NCI-H187 treated with DMSO at 0.1 percent for 48 hours (cell line): ENCODE measurements at regions not wholly inside any gene's neighbourhood (a gene's known extent, or its start where the extent isn't known, plus 50 kb on each side); places are given as distances from the start of the nearest gene placed in this dataset.

Experiments
- DNase-seq: peaks from one replicate; lab custom pipeline; 2025; lab: John Stamatoyannopoulos, UW

DNA sequence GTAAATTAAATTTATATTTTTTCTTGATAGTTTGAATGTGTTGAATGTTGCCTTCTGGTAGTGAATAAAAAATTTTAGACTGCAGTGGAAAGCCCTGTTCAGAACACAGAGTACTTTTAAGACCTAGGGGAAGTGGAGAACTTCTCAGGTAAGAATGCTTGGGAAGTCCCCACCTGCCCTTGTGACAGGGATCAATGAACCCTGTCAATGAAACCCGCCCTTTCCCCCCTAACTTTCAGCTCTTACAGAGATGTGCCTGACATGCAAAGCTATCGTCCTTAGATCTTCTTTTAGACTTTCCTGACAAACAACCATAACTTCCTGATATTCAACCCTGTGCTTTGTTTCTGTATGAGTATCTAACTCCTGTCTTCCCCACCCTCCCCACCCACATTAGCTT, 562.7 kb downstream of the TLE4 start:
- no peak for DNase-seq

DNA sequence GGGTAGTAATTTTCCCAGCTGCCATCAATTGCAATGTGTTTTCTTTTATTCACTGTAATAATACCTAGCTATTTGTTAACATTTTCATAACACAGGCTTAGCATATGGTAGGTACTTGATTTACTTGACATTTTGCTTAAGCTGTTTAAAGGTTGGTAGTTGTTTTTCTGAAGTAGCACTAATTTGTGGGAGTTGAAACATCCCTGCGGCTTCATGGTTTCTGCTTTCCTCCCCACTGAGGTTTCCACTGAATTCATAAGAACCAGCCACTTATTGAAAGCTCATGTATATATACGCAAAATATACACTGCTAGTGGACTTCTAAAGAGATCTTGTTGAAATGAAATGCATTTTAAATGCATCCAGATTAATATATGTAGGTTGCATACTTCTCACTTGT, 559.9 kb downstream of the TLE4 start:
- no peak for DNase-seq

DNA sequence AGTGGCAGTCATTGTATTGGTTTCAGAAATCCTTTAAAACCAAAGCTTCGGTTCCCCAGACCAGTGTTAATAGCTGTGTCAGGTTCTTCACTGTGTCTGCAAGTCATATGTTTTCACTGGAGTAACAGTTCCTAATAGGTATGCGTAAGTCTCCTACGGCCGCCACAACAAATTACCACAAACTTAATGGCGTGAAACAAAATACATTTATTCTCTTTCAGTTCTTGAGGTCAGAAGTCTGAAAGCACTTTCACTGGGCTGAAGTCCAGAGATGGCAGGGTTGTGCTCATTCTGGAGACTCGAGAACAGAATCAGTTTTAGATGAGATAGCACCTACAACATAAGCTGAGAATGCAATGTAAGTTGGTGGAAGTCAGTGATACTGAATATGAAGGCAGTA, 556.2 kb downstream of the TLE4 start:
- DNase-seq: no peak

DNA sequence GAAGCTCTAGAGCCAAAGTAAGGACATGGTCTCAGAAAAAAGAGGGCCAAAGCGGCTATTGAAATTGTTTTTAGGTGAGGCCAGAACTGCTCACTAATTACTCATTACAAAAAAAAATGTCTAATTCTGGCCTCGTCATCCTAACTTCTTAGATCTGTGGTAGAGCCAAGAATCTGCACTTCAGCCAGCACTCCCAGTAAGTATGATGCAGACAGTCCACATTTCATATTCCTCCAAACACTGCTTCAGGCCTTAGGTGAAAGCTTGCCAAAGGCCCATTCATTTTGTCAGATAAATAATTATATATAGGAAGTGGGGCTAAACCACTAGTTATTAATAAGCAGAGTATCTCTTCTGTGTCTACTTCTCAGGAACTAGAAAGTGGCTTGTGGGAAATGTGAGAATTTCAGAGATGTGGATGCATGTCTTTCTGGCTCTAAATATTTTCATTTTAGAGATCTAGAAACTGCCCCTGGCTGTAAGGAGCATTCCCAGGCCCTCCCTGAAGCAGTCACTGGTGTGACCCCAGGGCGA, 554.0 kb downstream of the TLE4 start:
- no peak for DNase-seq

DNA sequence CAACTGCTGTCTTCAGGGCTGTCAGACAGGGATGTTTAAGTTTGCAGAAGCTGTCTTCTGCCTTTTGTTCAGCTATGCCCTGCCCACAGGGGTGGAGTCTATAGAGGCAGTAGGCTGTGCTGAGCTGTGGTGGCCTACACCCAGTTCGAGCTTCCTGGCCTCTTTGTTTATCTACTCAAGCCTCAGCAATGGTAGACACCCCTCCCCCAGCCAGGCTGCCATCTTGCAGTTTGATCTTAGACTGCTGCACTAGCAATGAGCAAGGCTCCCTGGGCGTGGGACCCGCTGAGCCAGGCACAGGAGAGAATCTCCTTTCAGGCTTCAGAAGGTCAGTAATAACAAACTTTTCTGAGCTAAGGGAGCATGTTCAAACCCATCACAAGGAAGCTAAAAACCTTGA, 545.3 kb downstream of the TLE4 start:
- no peak for DNase-seq

DNA sequence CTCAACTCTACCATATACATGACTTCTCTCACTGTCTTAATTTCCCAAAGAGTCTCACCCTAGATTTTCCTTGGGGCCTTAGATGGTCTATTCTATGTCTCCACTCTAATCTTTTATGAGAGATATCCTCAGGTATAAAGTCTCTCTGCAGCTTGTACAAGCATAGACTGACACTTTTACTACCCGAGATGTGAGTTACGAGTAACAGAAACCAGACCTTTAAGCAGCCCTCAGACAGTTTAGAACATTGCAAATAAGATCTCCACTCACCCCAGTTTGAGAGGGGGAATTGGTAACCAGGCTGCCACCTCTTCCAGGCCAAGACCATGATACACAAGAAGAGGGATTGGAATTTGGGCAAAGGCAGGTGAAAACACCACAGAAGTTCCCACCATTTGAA, 542.5 kb downstream of the TLE4 start:
- no peak for DNase-seq

DNA sequence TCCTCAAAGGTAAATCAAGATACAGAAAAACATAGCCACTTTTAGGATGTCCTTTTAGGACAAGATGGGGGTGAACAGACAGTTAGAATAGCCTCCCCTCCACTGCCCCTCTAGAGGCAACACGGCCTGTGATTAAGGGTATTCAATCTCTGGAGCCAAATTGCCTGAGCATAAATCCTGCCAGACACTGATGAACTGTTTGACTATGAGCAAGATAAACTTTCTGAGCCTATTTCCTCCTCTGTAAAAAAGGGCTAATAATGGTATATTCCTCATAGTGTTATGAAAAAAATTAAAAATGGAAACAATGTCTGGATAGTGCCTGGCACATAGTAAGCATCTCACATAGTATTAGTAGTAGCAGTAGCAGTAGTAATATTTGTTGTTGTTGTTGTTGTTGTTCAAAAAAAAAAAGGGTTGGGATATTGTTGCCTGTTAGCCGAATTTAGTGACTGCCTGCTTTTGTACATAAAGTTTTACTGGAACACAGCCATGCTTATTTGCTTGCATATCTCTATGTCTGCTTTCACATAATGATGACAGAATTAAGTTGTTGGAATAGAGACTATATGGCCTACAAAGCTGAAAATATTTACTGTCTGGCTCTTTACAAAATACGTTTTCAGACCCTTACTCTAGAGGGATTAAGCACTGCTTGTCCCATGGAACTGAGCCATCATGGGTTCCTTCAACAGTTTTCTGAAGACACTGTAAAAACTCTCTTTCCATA, 536.3 kb downstream of the TLE4 start:
- no peak for DNase-seq

DNA sequence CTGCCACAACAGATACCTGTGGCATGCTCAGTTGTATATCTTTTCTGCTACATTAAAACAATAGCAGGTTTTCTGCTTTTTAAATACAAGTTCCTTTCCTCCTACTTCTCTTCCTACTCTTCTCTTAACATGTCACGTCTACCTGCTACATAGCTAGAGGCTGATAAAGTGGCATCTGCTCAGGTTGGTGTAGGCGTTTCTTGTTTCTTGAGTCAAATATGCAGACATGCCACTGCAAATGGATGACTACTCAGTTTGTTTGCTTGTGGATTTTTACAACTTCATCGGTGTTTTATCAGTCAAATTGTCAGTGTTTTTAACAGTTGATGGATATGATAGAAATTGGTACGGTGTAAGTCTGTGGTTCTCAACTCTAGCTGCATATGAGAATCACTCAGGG, 525.7 kb downstream of the TLE4 start:
- no peak for DNase-seq

DNA sequence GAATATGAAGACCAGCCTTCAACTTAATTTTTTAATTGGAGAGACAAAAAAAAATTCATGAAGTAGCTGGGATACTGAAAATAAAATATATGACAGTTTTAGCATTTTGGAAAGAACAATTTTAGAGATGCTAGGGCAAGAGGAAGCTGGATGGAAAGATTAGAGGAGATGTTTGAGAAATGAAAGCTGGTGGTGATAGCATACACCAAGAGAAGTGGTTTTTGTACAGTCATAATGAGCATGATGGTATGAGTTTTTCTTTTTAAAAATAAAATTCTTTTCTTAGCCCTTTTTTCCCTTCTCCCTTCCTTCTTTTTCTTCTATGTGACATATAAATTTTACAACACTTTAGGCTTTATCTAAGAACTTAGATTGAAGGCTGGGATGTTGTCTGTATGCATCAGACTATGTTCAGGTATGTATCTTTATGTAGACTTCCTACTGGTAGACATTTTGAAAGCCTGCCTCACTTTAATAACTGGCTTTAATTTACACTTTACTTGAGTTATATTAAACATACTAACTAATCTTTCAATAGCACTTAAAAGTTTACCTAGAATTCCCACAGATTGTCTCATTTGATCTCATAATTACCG, 522.5 kb downstream of the TLE4 start:
- DNase-seq: no peak

DNA sequence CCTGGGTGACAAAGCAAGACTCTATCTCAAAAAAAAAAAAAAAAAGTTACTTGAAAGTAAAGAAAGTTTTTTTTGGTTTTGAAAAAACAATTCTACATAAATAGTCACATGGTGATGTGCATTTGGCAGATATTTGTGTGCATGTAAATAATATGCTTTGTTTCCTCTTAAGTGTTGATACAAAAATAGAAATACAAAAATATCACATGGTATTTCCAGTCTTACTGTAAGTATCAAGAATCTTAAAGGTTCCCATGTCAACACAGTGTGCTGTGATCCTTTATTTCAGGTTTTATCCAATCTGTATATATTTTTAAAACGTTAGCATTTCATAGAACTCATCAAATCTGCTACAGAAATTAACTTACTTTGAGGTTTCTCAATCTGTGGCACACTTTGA, 521.9 kb downstream of the TLE4 start:
- DNase-seq: no peak

DNA sequence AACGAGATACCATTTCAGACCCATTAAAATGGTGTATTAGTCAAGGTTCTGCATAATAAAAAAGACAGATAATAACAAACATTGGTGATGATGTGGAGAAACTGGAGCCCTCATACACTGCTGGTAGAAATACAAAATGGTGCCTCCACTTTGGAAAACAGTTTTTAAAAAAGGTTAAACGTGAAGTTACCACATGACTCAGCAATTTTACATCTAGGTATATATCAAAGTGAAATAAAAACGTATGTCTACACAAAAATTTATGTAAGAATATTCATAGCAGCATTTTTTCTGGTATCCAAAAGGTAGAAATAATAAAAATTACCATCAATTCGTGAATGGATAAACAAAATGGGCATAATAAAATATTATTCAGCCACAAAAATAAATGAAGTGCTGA, 519.8 kb downstream of the TLE4 start:
- no peak for DNase-seq

DNA sequence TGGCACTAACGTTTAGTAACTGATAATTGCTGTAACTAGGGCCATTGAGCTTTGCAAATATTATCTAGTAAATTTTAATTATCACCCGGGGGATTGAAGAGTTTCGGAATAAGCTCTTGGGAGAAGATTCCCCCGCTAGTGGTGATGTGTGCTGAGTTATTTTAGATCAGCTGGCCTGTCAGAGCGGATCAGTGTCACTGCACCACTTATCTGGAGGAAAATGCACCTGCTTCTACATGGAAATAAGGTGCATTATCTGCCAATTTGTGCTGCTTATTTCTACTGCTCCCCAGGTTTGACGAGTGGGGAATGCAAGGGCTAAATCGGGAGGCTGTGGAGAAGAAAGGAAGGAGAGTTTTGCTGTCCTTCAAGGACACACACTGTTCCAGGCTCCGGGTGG, 518.6 kb downstream of the TLE4 start:
- no peak for DNase-seq

DNA sequence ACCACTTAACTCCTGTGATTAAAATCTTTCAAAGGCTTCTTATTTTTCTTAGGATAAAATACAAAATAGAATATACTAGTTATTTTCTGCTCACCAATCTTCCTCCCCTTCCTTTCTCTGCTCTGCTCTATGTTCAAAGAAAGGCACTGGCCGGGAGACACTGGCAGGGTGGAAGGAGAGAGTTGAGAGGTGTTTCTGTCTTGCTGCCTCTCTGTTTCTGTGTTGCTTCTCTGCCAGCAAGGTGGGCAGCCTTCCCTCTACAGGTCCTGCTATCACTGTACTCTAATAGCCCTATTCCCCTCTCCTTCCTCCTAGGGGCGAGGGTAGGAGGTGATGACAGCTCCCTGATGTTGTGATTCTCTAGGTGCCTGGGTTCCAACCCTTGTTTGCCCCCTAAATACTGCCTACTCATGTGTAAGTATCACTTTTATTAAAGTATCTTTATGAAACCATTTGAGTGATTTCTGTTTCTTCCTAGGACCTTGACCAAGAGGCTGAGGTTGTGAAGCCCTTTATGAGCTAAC, 515.1 kb downstream of the TLE4 start:
- no peak for DNase-seq

DNA sequence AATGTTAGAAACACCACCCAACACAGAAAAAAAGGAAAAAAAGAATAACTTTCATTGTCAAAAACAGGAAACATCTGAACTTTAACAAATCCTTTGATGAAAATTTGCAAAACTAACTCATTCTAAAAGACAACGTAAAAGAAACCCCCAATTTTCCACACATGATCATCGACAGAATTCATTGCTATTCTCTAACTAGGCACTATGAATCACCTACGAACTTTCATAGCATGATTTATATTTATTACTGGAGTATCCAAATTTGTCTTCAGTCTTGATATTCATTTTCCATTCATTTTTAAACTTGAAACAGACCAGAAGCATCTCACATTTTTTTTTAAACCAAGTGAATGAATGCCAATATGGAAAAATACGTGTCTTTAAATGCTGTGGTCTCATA, 514.6 kb downstream of the TLE4 start:
- DNase-seq: no peak

DNA sequence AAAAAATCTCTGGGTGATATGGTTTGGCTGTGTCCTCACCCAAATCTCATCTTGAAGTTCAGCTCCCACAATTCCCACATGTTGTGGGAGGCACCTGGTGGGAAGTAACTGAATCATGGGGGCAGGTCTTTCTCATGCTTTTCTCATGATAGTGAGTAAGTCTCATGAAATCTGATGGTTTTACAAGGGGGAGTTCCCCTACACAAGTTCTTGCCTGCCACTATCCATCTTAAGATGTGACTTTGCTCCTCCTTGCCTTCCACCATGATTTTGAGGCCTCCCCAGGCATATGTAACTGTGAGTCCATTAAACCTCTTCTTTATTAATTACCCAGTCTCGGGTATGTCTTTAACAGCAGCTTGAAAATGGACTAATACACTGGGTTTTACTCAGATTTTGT, 513.9 kb downstream of the TLE4 start:
- no peak for DNase-seq

DNA sequence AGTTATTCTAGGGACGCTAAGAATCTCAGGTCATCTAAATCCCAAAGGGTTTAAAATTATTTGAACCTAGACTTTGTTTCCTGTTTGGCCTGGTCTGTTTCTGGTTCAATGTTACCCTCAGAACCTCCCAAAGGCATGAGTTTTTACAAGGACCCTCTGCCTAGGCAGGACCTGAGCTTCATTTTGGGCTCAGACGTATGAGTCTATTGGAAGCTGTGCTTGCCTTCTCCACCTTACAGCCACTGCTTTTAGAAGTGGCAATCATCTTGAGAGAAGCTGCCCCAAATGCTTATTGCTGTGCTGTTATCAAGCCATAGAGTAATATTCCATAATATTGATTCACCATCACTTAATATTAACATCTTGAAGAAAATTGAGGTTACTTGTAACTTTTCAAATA, 510.4 kb downstream of the TLE4 start:
- DNase-seq: no peak

DNA sequence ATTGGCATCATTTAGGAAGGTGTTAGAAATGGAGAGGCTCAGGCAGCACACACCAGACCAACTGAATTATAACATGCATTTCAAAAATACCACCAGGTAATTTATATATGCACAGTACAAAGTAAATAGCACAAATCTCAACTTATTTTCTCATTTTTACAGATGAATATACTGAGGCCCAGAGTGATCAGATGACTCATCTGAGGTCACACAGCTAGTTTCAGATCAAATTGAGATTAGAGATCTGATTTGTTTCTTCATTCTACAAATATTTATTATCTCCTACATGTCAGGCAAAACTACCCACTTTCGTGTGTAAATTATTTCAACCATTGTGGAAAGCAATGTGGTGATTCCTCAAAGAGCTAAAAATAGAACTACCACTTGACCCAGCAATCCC, 507.1 kb downstream of the TLE4 start:
- no peak for DNase-seq

DNA sequence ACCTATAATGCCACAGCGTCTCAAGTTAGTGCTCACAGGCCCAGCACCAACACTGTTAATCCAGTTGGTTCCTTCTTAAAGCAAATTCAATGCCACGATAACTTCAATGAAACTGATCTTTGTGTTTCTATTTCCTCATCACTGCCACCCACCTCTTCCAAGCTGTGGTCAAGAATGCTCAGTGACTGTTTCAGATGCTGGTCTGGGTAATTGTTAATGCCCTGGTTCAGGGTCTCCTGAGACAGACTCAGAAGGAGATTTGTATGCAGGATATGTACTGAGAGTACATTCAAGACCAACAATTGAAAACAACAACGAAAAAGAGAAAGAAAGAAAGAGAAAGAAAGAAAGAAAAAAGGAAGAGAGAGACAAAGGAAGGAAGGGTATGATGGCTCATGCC, 505.3 kb downstream of the TLE4 start:
- no peak for DNase-seq

DNA sequence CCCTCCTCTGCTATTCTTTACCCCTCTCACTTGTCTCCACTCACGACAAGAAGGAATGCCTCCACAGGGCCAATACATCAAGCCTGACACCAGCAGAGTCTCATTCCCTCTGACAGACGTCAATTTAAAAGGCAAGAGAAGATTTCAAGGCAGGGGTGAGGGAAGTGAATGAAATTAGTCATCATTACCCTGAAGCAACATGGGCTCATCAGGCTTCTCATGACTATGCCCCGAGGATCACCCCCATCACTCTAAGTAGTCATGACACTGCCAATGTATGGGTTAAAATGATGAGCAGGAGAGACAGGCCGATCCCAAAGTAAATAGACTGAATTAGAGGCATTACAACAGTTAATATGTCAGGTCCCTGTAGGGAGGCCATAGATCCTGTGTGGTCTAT, 504.4 kb downstream of the TLE4 start:
- DNase-seq: no peak

DNA sequence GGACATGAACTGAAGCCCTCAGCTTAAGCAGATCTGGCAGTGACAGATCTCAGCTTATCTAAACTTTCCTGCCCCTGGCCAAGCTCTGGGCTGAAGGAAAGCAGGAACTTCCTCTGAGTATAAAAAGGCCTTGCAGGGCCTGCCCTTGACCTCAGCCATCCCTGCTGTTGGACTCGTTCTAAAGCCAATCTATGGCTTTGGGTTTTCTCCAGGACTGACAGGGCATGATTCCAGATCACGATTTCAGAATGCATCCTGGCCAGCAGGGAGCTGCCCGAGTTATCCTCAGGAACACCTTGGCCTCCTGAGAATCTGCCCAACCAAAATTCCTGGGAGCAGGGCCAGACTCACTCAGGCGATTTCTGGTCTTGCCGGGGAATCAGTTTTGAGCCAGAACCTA, 502.7 kb downstream of the TLE4 start:
- no peak for DNase-seq

DNA sequence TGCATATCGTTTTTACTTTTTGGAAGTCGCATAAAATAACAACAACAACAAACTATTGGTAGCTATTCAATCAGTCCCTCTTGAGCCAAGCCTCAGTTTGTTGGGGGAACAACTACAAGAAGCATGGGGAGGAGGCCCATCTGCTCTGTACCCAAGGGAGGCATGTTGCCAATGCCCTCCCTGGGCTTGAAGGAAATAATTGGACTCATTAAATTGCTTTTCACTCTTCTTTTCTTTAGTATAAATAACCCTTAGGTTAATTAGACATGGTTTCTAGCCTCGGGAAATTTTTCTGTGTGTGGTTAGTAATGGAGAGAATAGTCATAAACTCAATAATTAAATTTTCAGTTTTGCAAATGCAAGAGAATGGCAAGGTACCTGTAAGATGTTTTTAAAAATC, 500.7 kb downstream of the TLE4 start:
- no peak for DNase-seq

DNA sequence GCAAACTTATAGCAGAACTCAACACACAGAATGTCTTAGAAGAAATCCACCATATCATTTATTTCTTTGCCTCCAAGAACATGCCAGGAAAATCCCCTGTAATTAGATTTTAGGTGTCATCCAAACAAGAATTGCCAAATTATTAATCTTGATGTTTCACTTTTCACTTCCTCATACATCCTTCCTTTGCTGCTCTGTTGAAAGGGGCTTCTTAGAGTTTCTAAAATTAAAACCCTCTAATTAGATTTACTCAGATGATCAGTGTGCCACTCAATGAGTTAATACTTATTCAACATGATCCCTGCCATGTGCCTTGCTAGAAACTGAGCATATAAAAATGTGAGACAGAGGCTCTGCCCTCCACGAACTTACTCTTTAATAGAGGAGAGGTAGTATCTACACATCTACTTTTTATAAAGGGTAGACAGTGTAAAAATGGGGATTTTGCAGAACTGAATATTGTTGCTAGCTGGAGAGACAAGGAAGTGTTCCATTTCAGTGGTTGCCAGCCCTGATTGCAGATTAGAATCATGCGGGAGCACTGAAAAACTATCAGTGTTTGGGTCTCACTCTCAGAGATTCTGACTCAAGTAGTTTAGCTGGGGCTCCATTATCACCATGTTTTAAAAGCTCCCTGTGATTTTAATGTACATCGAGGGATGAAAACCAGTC, 498.4 kb downstream of the TLE4 start:
- no peak for DNase-seq

DNA sequence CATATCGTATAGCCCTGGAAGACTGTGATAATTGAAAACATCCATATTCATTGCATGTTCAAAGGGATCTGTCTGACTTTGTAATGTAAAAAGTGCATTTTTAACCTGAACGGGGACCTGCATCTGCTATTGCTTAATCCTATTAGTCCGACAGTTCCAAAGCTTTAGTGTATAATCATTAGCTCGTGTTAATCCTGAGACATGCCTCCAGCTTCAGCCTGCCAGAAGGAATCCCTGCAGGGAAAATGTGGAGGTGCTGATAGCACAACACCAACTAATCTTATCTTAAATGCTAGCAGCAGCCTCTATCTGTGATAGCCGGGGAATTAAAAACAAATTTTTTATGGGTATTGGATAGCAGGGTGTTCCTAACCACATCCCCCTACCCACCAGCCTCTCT, 495.2 kb downstream of the TLE4 start:
- no peak for DNase-seq
